ENCODE measurements at regions not wholly inside any gene's neighbourhood (a gene's known extent, or its start where the extent isn't known, plus 50 kb on each side); places are given as distances from the start of the nearest gene placed in this dataset.

DNA sequence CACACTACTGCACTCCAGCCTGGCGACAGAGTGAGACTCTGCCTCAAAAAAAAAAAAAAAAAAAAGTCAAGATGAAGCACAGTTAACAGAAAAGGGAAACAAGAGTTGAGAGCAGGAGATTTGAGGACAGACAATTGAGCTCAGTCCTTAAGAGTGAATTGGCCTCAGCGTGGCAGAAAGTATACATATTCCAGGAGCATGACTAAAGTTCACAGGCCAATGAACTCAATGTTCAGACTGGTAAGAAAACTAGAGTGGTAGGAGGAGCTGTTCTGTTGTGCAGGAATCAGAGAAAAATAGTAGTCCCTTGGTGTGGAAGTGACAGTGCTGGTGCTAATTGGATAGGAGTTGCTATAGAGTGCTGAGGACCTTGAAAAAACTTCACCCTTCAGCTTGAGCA, 60.0 kb downstream of the NRN1 start:
- peaks cover 13% of the 10 kb centered on the region for H3K9me3 Mint-ChIP-seq (ENCODE audit: low read depth)
- ATAC-seq: no peak
- CTCF ChIA-PET: no interaction called here
- no peaks in the 10 kb centered on the region for H3K36me3 Mint-ChIP-seq (ENCODE audit: low read depth)
- no peak overlapping the region for H3K4me3 Mint-ChIP-seq
- POLR2A ChIA-PET: no interaction called here
- H3K4me1 Mint-ChIP-seq: no peaks in the 10 kb centered on the region
- intact Hi-C loops (cut with DNase I, micrococcal nuclease): no loop called here
- peaks cover 2% of the 10 kb centered on the region for H3K27me3 Mint-ChIP-seq
- H3K27ac Mint-ChIP-seq: no peak overlapping the region
- DNase-seq: no peak

DNA sequence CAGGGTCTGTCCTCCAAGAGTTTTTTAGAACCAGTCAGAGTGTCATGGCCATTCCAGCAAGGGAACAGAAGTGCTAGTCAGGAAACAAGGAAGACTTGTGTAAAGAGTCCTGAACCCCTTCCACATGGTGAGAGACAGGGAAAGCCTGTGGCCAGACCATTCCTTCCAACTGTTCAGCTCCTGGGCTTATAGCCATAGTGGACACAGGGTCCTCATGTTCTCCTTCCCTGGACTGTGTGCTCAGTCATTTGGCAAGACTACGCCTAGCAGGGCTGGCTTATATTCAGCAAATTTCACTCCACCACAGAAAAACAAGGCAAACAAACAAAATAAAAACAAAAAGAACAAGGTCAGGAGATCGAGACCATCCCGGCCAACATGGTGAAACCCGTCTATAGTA, 60.5 kb downstream of the NRN1 start:
- Mint-ChIP-seq H3K9me3 (ENCODE audit: low read depth) (peaks cover 13% of the 10 kb centered on the region), H3K4me3 (no peak overlapping the region), H3K27ac (no peak overlapping the region), H3K4me1 (no peaks in the 10 kb centered on the region), H3K27me3 (no peaks in the 10 kb centered on the region), H3K36me3 (ENCODE audit: low read depth) (no peaks in the 10 kb centered on the region)
- ChIA-PET POLR2A (no interaction called here), CTCF (no interaction called here)
- DNase-seq (no peak), ATAC-seq (no peak)
- intact Hi-C loops (cut with DNase I, micrococcal nuclease): no loop called here

DNA sequence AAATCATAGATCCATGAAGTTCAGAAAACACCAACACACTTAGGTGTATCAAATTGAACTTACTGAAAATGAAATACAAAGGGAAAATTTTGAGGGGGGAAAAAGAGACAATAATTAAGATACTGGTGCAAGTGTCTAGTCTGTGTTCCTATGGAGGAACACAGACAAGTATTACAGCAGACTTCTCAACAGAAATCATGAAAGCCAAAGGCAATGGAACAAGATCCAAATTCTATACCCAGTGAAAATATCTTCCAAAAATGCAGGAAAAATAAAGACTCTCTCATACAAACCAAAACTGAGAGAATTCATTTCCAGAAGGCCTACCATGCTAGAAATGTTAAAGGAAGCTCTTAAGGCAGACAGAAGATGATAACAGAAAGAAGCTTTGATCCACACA, 63.1 kb downstream of the NRN1 start:
- H3K9me3 Mint-ChIP-seq (ENCODE audit: low read depth): peaks cover 13% of the 10 kb centered on the region
- ChIA-PET POLR2A (no interaction called here), CTCF (no interaction called here)
- no peaks in the 10 kb centered on the region for H3K27me3 Mint-ChIP-seq
- H3K4me3 Mint-ChIP-seq: no peak overlapping the region
- H3K36me3 Mint-ChIP-seq (ENCODE audit: low read depth): no peaks in the 10 kb centered on the region
- intact Hi-C loops (cut with DNase I, micrococcal nuclease): no loop called here
- DNase-seq (no peak), ATAC-seq (no peak)
- H3K4me1 Mint-ChIP-seq: no peaks in the 10 kb centered on the region
- H3K27ac Mint-ChIP-seq: no peak overlapping the region

DNA sequence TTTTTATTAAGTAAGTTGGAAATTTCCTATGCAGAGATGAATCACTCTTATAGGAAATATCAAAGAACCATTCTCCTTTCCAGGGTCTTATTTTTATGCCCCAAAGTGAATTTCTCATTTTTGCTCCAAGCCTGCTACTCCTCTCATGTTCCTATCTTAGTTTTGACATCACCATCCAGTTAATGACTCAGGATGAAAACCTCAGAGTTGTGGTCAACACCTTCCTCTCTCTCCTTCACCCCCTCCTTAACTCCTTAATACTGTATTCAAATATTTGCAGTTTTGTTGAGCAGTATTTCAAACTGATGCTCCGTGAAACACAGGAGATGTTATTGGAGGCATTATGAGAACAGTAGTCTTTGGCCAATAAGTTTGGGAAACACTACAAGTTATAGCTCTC, 64.1 kb downstream of the NRN1 start:
- DNase-seq (no peak), ATAC-seq (no peak)
- ChIA-PET CTCF (no interaction called here), POLR2A (no interaction called here)
- Mint-ChIP-seq H3K27ac (no peak overlapping the region), H3K4me1 (no peaks in the 10 kb centered on the region), H3K27me3 (no peaks in the 10 kb centered on the region), H3K36me3 (ENCODE audit: low read depth) (no peaks in the 10 kb centered on the region), H3K9me3 (ENCODE audit: low read depth) (peaks cover 13% of the 10 kb centered on the region), H3K4me3 (no peak overlapping the region)
- intact Hi-C loops (cut with DNase I, micrococcal nuclease): no loop called here

DNA sequence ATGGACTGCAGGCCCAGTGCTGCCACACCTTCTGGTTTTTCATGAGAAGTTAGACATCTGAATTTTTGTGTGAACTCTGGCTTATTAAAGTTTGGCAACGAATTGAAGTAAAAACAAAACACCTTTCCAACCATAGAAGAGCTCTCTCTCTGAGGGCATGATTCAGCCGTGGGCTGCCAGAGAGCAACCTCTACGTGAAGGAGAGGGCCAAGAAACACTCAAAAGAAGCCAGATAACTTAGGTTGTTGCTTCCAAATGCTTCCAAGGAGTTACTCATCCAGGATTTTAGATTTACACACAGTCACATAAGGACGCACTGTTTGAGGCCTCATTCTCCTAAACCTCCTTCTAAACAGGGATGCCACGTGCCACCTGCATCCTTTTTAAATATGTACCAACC, 65.5 kb downstream of the NRN1 start:
- Mint-ChIP-seq H3K36me3 (ENCODE audit: low read depth) (no peaks in the 10 kb centered on the region), H3K27me3 (peaks cover 4% of the 10 kb centered on the region), H3K9me3 (ENCODE audit: low read depth) (peaks cover 13% of the 10 kb centered on the region), H3K4me3 (no peak overlapping the region), H3K27ac (no peak overlapping the region), H3K4me1 (no peaks in the 10 kb centered on the region)
- CTCF ChIA-PET: no interaction called here
- intact Hi-C loops (cut with DNase I, micrococcal nuclease): no loop called here
- DNase-seq (no peak), ATAC-seq (no peak)
- POLR2A ChIA-PET: no interaction called here

DNA sequence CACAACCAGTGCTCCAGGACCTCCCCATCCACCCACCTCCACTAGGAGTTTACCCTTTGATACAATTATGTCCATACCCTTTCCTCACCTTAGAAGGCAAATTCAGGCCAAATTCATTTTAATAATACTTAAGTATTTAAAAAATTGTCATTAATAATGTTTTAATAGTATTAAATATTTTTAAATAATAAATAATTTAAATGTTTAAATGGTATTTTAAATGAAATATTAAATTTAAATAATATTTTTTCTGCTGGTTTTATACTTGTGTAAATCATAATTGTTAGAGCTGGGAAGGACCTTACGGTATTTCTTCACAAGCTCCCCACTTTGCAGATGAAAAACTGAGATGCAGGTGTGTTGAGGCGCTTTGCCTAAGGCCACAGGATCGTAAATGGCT, 67.8 kb downstream of the NRN1 start:
- no peak for DNase-seq
- no peak overlapping the region for H3K27ac Mint-ChIP-seq
- intact Hi-C loops (cut with DNase I, micrococcal nuclease): no loop called here
- no peaks in the 10 kb centered on the region for H3K36me3 Mint-ChIP-seq (ENCODE audit: low read depth)
- POLR2A ChIA-PET: no interaction called here
- H3K4me1 Mint-ChIP-seq: no peaks in the 10 kb centered on the region
- H3K9me3 Mint-ChIP-seq (ENCODE audit: low read depth): peaks cover 8% of the 10 kb centered on the region
- H3K4me3 Mint-ChIP-seq: no peak overlapping the region
- ATAC-seq: no peak
- CTCF ChIA-PET: interaction anchor here (1.0 kb wide), 1 partner anchor 33 kb away, joined by 3 read pairs; no protein-coding TSS in a partner anchor
- peaks cover 5% of the 10 kb centered on the region for H3K27me3 Mint-ChIP-seq

DNA sequence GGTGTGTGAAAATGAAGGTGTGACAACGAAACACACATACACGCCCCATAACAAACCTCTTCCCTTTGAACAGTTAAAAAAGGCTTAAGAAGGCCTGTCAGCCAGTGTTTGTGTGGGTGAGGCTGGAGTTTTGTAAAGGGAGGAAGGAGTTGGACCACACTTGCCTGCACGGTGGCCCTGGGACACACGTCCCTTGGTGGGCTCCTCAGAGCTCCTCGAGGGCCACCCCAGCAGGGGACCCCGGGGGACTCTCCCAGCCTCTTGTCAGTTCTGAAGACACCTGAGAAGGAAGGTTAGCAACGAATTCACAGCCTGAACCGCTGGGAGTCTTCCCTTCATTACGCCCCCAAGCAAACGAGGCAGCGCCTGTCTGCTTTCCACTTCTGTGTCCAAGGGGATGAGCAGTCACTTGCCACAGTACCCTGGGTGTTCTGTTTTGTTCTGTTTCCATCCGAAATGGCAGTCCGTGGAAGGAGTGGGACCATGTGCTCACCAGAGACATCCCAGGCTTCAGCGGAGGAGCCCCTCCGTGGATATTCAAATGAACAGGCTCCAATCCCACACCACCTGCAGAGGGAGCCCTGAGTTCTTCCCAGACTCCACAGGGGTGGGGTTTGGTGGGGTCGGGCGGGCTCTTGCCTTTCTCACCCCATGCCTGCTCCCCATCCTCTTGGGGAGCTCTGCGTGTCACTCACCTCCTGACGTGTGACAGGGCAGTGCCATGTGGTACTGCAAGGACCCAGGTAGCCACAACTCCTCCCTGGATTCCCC, 68.6 kb downstream of the NRN1 start:
- ATAC-seq: no peak
- DNase-seq: no peak
- H3K4me1 Mint-ChIP-seq: no peaks in the 10 kb centered on the region
- H3K9me3 Mint-ChIP-seq (ENCODE audit: low read depth): peaks cover 1% of the 10 kb centered on the region
- H3K4me3 Mint-ChIP-seq: no peak overlapping the region
- H3K36me3 Mint-ChIP-seq (ENCODE audit: low read depth): no peaks in the 10 kb centered on the region
- peaks cover 7% of the 10 kb centered on the region for H3K27me3 Mint-ChIP-seq
- ChIA-PET CTCF (interaction anchor here (1.0 kb wide), 1 partner anchor 34 kb away, joined by 3 read pairs; no protein-coding TSS in a partner anchor), POLR2A (no interaction called here)
- intact Hi-C loops (cut with DNase I, micrococcal nuclease): no loop called here
- H3K27ac Mint-ChIP-seq: no peak overlapping the region

DNA sequence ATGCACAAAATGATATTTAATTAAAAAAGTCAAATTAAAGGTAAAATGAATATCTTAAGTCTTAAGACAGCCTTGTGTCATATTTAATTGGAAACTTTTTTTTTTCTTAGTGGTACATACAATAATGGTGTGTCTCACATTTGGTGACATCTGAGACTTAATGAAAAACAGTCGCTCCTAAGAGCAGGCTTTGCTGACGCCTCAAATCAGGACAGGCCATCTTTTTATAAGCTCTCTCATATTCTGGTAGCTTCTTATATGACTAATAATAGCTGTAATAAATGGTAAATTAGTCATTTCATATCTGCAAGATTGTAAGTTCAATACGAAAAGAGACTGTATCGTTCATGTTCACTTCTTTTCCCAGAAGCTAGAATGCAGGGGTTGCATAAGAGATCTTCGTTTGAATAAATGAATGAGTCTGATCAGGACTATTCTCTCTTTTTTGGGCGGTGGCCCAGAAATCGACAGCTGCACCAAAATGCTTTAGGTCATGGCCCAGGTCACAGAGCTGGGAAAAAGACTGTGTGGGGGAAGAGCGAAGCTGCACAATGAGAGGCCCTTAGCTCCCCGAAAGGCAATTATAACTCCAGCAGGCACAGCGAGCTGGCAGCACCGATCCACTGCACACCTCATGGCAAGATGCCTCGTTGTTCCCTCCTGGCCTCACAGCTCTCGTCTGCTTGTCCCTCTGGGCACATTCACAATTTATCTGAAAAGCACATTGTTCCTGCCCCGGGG, 69.4 kb downstream of the NRN1 start:
- Mint-ChIP-seq H3K36me3 (ENCODE audit: low read depth) (no peaks in the 10 kb centered on the region), H3K27me3 (peaks cover 14% of the 10 kb centered on the region), H3K27ac (no peak overlapping the region), H3K9me3 (ENCODE audit: low read depth) (no peaks in the 10 kb centered on the region), H3K4me1 (no peaks in the 10 kb centered on the region), H3K4me3 (no peak overlapping the region)
- ATAC-seq: no peak
- intact Hi-C loops (cut with DNase I, micrococcal nuclease): no loop called here
- no peak for DNase-seq
- ChIA-PET CTCF (no interaction called here), POLR2A (no interaction called here)

DNA sequence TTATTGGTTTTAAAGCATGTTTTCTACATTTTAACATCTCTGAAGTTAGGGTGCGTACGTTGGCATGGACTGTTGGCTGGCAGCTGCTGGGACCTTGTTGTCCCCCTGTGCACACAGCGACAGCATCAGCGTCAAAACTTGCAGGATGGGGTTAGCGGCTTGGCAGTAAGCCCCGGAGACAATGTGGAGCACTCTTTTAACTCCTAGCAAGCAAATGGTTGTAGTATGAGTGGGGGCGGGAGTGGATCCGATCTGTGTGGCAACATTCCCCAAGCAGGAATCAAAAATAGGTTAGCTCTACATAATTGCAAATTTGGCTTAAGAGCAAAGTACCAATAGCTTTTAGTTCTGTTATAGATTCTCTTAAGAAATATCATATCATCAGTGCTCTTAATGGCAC, 70.1 kb downstream of the NRN1 start:
- ChIA-PET CTCF (no interaction called here), POLR2A (no interaction called here)
- DNase-seq: no peak
- Mint-ChIP-seq H3K9me3 (ENCODE audit: low read depth) (no peaks in the 10 kb centered on the region), H3K27ac (no peak overlapping the region), H3K4me3 (no peak overlapping the region), H3K36me3 (ENCODE audit: low read depth) (no peaks in the 10 kb centered on the region), H3K27me3 (peaks cover 14% of the 10 kb centered on the region), H3K4me1 (no peaks in the 10 kb centered on the region)
- intact Hi-C loops (cut with DNase I, micrococcal nuclease): no loop called here
- no peak for ATAC-seq

DNA sequence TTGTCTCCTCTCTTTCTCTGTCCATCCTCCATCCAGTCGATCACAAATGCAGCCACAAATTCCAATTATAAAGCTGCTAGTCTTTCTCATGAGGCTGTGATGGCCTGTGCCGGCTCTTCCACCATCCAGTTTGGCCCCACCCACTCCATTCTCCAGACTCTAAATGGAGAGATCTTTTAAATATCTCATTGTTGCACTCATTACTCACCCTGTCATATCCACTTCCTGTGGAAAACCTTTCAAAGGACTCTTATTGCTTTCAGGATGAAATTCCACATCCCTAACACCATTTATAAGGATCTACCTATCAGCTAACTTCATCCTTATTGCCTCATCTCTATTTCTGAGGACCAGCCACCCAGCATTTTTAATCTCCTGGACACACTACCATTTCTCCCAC, 70.6 kb downstream of the NRN1 start:
- POLR2A ChIA-PET: no interaction called here

DNA sequence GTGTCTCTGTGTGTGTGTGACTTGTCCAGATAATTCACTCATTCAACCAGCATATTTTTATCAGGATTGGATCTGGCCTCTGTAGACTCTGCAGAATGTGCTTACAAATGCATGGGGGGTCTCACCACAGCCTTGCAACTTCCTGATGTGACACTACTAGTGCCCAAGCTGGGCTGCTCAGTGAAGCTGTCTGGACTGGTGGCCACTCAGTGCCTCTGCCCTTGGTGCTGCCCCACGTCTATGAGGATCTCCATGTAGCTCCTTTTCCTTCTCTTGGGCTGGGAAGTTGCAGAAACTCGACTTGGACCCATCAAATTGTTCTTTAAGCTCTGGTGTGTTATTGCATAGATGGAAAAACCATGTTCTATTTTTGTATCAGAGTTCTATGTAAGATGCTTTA, 75.8 kb downstream of the NRN1 start:
- ChIA-PET POLR2A (no interaction called here), CTCF (no interaction called here)
- ATAC-seq (no peak), DNase-seq (no peak)
- Mint-ChIP-seq H3K4me3 (no peak overlapping the region), H3K27me3 (peaks cover 17% of the 10 kb centered on the region), H3K36me3 (ENCODE audit: low read depth) (no peaks in the 10 kb centered on the region), H3K4me1 (no peaks in the 10 kb centered on the region), H3K9me3 (ENCODE audit: low read depth) (peaks cover 3% of the 10 kb centered on the region), H3K27ac (no peak overlapping the region)
- intact Hi-C loops (cut with DNase I, micrococcal nuclease): no loop called here

More for the DNA sequence above, 70.6 kb downstream of the NRN1 start:
- H3K36me3 Mint-ChIP-seq (ENCODE audit: low read depth): no peaks in the 10 kb centered on the region
- ATAC-seq (no peak), DNase-seq (no peak)
- no peak overlapping the region for H3K4me3 Mint-ChIP-seq
- intact Hi-C loops (cut with DNase I, micrococcal nuclease): no loop called here
- H3K4me1 Mint-ChIP-seq: no peaks in the 10 kb centered on the region
- H3K27ac Mint-ChIP-seq: no peak overlapping the region
- no peaks in the 10 kb centered on the region for H3K9me3 Mint-ChIP-seq (ENCODE audit: low read depth)
- H3K27me3 Mint-ChIP-seq: peaks cover 16% of the 10 kb centered on the region
- CTCF ChIA-PET: no interaction called here

DNA sequence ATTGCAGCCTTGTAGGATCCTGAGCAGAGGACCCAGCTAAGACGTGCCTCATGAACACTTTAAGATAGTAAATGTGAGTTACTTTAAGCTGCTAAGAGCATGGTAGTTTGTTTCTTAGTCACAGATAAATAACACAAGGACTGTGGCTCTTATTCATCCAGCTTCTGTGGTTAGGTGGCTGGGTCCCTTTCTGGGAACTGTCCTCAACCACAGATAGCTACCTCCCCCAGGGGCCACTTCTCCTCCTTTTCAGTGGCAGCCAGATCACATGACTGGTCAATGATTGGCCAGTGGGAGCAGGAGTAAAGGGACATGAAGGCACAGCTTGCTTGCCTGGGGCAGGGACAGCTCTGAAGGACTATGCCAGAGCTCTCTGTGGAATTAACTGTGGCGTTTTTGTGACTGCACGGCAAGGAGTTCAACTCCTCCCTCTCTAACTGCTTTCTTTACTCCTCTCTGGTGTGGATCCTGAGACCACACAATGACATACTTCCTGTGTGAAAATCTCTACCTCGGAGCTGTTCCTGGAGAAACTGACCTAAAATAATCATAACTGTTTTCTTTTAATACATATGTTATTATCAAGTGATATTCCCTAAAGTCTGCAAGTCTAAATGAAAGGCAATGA, 76.5 kb downstream of the NRN1 start:
- no peaks in the 10 kb centered on the region for H3K36me3 Mint-ChIP-seq (ENCODE audit: low read depth)
- peaks cover 6% of the 10 kb centered on the region for H3K9me3 Mint-ChIP-seq (ENCODE audit: low read depth)
- ChIA-PET POLR2A (no interaction called here), CTCF (interaction anchor here (0.5 kb wide), 1 partner anchor 183 kb away, joined by 3 read pairs; no protein-coding TSS in a partner anchor)
- peaks cover 17% of the 10 kb centered on the region for H3K27me3 Mint-ChIP-seq
- H3K27ac Mint-ChIP-seq: no peak overlapping the region
- DNase-seq (peak; percentile 10), ATAC-seq (peak; percentile 23)
- H3K4me1 Mint-ChIP-seq: no peaks in the 10 kb centered on the region
- intact Hi-C loops (cut with DNase I, micrococcal nuclease): no loop called here
- H3K4me3 Mint-ChIP-seq: no peak overlapping the region

Measured in activated CD4-positive, alpha-beta T cell treated with anti-CD3 and anti-CD28 coated beads for 36 hours (primary cell).